GM18505 (cell line): ENCODE measurements at regions not wholly inside any gene's neighbourhood (a gene's known extent, or its start where the extent isn't known, plus 50 kb on each side); places are given as distances from the start of the nearest gene placed in this dataset.
"Not testable (repeated sequence)": the region's sequence is repeated elsewhere in the genome, so short reads cannot be mapped to it uniquely, and the experiment has no call there.

Experiments
- ATAC-seq: cut with Tn5 transposase; IDR thresholded peaks from one replicate; pipeline ENCODE4 v1.9.1; 2021; ENCODE audit not compliant: unreplicated experiment
- POLR2A ChIP-seq: IDR thresholded peaks from 4 replicates; pipeline ENCODE4 v1.6.1; 2011; ENCODE audit warnings: borderline replicate concordance; ENCODE audit not compliant: insufficient read depth, insufficient read length; ENCODE audit errors: extremely low read depth

GRCh38 chr6:88413459-88413858, 247.3 kb upstream of the CNR1 start:
- no peak for ATAC-seq
- TF ChIP-seq POLR2A = no peak

GRCh38 chr6:88408355-88408754, 242.2 kb upstream of the CNR1 start:
- ATAC-seq = not testable (repeated sequence)

DNA sequence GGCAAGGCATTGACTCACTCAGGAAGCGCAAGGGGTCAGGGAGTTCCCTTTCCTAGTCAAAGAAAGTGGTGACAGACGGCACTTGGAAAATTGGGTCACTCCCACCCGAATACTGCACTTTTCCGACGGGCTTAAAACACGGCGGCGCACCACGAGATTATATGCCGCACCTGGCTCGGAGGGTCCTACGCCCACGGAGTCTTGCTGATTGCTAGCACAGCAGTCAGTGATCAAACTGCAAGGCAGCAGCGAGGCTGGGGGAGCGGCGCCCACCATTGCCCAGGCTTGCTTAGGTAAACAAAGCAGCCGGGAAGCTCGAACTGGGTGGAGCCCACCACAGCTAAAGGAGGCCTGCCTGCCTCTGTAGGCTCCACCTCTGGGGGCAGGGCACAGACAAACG, 240.5 kb upstream of the CNR1 start:
- ATAC-seq = not testable (repeated sequence)

DNA sequence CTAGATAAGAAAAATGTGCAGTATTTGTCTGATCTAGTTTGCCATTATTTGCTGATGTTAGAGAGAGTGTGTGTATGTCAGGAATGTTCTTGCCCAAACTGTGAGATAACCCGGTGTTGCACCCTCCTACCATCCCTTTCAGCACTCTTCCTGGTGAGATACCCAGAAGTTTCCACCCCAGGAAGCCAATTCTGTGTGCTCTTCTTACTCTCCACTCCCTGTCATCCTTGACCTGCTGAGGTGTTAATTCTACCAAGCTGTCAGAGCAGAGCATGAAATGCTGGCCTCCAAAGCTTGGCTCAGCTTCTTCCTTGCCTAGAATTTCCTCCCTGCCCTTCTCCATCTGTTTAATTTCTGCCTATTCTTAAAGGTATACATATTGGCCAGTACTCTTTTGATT, 237.3 kb upstream of the CNR1 start:
- ATAC-seq = no peak
- TF ChIP-seq POLR2A = no peak

GRCh38 chr6:88402909-88403308, 236.8 kb upstream of the CNR1 start:
- no peak for ATAC-seq
- no peak for TF ChIP-seq POLR2A

DNA sequence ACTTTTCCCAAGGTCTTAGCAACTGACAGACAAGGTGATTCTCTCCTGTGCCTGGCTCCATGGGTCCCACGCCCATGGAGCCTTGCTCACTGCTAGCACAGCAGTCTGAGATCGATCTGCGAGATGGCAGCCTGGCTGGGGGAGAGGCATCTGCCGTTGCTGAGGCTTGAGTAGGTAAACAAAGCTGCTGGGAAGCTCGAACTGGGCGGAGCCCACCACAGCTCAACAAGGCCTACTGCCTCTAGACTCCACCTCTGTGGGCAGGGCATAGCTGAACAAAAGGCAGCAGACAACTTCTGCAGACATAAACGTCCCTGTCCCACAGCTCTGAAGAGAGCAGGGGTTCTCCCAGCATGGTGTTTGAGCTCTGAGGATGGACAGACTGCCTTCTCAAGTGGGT, 224.9 kb upstream of the CNR1 start:
- ATAC-seq = not testable (repeated sequence)

- no peak for TF ChIP-seq POLR2A
- no peak for ATAC-seq
Observed at GRCh38 chr6:88388589-88388988, 222.4 kb upstream of the CNR1 start.

- ATAC-seq = no peak
- no peak for TF ChIP-seq POLR2A
Observed at GRCh38 chr6:88386167-88386566, 220.0 kb upstream of the CNR1 start.

DNA sequence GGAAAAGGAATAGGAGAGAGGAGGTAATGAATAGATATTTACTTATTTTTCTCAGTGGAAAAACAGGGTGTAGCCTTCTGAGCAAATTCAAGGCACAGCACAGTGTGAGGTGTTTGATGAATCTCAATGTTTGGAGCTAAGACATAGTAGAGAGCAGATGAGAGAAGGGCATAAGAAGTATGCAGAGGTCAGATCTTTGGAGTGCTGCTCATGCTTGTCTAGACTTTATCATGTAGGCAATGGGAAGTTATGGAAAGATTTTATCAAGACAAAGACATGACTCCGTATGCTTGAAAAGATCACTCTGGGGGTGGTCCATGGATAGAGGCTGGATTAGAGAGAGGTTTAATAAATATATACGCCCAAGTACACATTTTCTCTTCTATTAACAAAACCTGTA, 217.0 kb upstream of the CNR1 start:
- TF ChIP-seq POLR2A = no peak
- ATAC-seq = no peak

DNA sequence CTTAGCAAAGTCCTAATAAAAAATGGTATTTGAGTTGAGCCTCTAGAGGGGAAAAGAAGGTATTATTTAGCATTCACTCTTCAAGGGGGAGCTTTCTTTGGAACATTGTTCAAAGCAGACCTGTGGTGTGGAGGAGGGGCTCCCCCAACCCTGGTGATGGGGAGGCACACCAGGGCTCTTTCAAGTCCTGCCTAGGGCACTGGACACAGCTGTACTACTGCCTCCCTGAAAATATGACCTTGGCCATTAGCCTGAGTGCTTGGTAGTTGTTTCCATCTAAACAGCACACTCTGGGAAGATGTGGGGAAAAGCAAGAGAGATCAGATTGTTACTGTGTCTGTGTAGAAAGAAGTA, 215.1 kb upstream of the CNR1 start:
- TF ChIP-seq POLR2A = no peak
- no peak for ATAC-seq

DNA sequence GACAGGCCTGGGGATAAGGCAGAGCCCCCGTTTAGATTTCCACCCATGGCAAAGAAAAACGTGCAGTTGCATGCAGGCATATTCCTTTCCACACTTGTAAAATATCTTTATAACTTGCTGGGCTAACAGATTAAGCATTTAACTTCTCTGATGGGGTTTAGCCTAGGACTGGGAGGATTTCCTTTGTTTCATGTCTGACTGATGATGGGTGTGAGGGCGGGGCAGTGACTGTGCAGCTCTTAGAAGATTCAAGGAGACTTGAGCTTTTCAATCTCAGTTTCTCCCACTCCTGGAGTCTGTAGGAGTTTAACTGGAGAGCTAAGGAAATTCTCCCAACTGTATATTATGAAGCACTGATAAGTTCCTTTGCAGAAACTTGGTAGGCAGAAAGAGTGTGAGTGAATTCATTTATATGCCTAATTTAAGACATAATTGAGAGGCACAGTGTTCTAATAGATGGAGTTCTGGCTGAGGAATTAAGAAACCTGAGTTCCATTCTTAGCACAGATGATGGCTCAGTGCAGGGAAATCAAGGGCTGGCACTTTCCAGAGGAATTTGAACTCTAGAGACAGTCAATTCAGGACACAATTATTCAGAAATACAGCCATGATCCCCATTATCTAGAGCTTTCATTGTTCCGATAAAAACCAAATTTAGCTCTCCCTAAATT, 214.6 kb upstream of the CNR1 start:
- ATAC-seq = no peak
- TF ChIP-seq POLR2A = no peak

DNA sequence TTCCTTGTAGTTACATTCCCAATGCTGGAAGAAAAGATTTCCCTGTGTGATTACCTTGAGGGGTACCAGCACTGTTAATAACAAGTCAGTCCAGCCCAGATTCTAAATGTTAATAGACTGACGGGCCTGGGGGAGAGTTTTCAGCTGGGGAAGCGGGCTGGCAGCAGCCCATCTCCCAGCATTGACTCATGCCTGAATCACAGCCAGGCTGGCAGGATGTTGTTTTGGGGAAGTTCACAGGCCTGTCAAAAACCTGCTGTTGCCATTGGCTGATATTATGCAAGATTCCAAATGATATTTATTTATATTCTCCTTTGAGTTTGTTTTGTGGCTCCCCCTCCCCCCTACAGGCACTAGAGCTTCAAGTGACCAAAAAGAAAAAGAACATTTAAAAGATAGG, 213.9 kb upstream of the CNR1 start:
- no peak for TF ChIP-seq POLR2A
- no peak for ATAC-seq

DNA sequence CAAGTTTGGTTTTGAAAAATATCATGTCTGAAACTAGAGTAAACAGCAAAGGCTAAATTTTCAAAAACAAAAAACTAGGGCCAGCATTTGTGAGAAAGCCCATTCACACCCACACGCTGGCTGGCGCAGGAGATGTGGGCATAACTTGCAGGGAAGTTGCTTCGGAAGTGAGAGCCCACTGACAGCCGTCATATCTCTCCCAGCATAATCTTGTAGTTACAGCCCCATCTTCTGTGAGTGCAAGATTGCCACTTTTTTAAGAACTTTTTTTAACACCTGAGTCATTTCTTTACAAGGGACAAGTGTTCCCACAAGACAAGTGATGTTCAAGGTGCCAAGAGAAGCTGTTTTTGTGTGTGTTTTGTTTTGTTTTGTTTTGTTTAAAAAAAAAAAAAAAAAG, 212.5 kb upstream of the CNR1 start:
- TF ChIP-seq POLR2A = no peak
- no peak for ATAC-seq

DNA sequence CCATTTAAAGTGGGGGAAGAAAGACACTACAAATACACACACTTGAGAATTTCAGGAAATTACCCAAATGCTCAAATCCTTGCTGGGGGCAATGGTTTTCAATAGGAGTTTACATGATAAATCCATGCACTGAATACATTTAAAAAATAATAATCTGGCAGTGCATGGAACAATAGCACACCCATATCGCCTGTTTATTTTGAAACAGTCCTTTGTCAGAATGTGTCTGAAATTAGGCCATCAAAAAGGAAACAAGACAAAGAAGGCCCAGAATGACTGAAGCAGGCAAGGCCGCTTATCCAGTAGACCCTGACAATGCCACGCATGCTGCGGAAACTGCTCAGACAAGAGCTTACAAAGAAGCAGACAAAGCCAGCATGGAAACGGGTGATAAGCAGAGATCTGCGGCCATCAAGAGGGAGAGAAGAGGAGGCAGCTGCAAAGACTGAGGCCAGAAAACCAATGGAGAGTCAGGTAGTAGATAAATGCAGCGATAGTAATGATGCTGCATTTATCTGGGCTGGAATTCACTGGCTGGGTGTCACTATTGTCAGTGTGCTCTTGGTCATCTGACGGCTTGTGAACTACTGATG, 211.9 kb upstream of the CNR1 start:
- TF ChIP-seq POLR2A = no peak
- ATAC-seq = no peak

DNA sequence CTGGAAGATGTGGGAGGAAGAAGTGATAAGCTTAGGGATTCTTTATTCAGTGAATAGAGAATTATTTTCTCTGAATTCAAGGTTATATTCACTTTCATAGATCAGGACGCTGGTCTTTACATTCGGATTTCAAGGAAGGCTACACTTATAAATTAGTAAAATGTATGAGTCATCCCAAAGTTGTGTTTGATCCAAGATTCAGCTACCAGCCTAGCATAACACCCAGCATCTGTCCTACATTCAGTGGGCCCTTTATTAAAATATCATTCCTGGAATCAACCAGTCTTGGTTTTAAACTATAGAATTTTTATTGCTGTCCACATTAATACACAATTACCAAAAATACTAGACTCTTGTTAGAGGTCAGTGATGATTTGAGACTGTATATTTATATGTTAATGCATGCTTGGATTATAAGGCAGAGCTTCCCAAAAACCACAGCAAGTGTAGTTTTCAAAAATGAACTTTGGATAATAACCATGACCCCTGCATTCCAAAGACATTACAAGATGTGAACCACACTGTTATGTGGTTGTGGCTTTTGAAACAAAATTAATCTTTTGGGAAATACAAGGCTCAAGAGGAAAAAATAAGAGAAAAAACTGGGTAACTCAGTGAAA, 210.7 kb upstream of the CNR1 start:
- no peak for TF ChIP-seq POLR2A
- ATAC-seq = no peak
